ENCODE measurements at regions not wholly inside any gene's neighbourhood (a gene's known extent, or its start where the extent isn't known, plus 50 kb on each side); places are given as distances from the start of the nearest gene placed in this dataset.

- no peak for DNase-seq
Observed at GRCh38 chr4:180805101-180805500, 1438.1 kb upstream of the TENM3 start.

DNA sequence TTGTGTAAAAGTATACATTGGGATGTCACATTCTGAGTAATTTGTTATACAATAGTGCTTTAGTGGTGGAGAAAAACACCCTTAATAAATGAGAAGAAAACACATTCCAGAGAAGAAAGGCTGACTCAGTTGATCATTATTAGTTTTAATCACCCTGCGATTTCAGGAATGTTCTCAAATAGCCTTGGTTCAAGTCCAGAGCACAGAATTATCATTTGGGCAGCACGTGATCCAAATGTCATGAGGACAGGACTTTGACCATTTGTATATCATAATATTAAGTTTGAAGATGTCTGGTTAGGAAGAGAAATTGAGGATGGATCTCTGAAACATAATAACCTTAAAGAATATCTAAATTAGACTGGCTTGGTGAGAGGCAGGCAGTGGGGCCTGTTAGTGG lies 1434.3 kb upstream of the TENM3 start:
- DNase-seq = no peak

DNA sequence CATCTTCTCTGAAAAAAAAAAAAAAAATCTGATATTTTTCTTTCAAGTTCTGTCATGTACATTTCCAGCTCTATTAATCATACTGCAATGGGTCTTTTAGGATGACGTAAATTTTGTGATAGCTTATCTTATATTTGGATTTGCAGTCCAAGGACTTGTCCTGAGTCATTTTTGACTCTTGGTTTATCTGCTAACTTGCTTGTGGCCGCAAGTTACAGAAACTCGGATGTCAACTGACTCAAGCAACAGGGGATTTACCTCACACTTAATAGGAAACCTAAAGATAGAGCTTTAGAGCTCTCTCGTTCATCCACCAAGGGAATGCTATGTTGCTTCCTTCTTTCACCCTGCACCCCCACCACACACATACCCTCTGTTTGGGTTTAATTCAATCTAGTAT lies 1433.8 kb upstream of the TENM3 start:
- DNase-seq = no peak

- DNase-seq = no peak
Observed at GRCh38 chr4:180810581-180810980, 1432.6 kb upstream of the TENM3 start.

DNA sequence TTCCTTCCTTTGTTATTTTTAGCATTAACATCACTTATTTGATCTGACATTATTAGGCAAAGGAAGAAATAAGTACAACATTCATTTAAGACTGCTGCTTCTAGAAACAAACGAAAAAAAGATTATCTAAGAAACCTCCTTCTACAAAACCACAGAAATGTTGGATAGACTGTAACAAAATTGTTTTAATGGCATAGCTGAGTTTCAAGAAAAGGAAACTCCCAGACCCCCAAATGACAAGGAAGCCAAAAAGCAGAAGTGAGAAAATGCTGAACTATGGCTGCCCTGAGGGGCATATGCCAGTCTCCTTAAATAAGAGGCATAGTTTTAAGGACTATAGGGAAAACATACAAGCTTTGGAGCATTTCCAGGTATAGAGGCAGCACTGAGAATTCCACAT lies 1431.6 kb upstream of the TENM3 start:
- DNase-seq = no peak

GRCh38 chr4:180812783-180813182 lies 1430.4 kb upstream of the TENM3 start:
- no peak for DNase-seq

DNA sequence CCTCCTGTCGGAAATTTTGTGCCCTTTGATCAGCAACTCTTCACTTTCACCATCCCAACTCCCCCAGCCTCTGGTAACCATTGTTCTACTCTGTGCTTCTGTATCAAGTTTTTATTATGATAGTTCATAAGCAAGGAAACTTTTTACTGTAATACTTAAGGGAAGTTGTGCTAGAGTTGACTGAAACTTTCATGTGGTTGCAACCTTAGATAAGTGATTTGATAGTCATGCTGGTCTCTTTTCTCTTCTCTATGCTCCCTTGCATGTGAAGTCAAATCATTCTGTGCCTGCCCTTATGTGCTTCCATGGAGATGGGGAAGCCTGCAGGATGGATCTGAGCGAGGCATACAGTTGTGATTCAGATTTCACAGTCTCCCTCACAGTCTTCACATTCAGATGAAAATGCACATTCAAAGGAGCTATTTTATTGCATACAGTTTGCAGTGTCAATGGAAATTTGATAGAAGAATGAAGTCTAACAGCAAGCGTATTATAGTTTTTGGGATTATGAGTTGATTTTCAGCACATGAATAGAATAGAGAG lies 1428.3 kb upstream of the TENM3 start:
- DNase-seq = no peak

- DNase-seq = no peak
Observed at GRCh38 chr4:180817529-180817928, 1425.7 kb upstream of the TENM3 start.

DNA sequence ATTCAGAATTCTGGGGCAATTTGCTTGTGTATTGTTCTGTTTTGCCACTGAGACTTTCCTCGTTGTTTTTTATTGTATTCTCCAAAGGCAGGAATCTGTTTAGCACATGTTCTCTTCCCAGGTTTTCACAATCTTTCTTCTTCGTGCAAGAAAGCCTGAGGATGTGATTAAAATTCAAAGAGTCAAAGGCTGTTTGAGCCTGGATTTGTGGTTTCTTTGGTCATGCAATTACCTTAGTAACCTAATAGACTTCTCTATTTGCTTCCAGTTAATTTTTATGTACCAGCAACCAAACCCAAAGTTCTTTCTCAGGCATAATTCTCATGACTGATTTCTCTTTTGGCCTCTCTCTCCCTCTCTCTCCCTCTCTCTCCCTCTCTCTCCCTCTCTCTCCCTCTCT lies 1420.1 kb upstream of the TENM3 start:
- DNase-seq = no peak

GRCh38 chr4:180827232-180828009 lies 1415.8 kb upstream of the TENM3 start:
- no peak for DNase-seq

- no peak for DNase-seq
Observed at GRCh38 chr4:180828455-180829018, 1414.7 kb upstream of the TENM3 start.

GRCh38 chr4:180832073-180832472 lies 1411.1 kb upstream of the TENM3 start:
- no peak for DNase-seq

DNA sequence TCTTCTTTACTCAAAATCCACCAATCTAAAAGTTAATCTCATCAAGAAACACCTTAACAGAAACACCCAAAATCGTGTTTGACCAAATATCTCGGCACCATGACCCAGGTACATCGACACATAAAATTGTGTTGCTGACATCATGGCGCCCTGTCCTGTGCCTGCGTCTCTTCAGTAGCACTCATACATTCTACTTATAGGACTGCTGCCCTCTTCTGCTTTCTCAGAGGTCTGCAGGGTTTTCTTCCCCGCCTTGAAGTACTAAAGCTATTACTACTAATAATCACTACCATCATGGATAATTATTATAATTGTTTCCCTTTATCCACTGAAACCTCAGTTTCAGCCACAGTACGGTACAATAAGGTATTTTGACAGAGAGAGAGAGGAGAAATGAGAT lies 1403.1 kb upstream of the TENM3 start:
- no peak for DNase-seq

DNA sequence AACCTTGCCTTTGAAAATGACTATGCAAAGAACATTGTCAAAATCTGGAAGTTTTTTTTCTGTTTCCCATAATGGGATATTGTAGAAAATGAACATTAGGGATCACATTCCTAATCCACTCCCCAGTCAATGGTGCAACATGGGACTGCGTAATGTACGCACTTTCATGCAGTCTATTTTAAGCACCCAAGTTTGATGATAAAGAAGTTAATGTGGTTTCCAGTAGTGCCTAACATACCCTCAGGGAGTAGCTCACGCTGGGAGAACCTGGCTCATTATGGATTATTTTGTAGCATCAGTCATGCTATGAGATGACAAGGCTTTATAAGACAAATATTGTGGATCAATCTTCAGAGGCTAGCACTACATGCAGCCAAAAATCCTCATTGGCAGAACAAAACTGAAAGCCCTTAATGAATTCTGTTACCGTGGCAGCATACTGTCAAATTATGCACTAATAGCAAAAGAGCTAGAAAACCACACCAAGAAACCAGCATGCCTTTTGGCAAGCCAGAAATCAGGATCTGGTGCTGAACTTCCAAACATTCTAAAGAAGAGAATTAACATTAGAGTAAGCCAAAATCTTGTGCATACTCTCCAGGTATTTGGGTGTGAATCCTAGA lies 1392.8 kb upstream of the TENM3 start:
- DNase-seq = no peak

GRCh38 chr4:180852738-180853137 lies 1390.5 kb upstream of the TENM3 start:
- DNase-seq = no peak

- no peak for DNase-seq
Observed at GRCh38 chr4:180855184-180855583, 1388.0 kb upstream of the TENM3 start.

- no peak for DNase-seq
Observed at GRCh38 chr4:180860089-180860720, 1383.0 kb upstream of the TENM3 start.

- DNase-seq = no peak
Observed at GRCh38 chr4:180861651-180862050, 1381.6 kb upstream of the TENM3 start.

DNA sequence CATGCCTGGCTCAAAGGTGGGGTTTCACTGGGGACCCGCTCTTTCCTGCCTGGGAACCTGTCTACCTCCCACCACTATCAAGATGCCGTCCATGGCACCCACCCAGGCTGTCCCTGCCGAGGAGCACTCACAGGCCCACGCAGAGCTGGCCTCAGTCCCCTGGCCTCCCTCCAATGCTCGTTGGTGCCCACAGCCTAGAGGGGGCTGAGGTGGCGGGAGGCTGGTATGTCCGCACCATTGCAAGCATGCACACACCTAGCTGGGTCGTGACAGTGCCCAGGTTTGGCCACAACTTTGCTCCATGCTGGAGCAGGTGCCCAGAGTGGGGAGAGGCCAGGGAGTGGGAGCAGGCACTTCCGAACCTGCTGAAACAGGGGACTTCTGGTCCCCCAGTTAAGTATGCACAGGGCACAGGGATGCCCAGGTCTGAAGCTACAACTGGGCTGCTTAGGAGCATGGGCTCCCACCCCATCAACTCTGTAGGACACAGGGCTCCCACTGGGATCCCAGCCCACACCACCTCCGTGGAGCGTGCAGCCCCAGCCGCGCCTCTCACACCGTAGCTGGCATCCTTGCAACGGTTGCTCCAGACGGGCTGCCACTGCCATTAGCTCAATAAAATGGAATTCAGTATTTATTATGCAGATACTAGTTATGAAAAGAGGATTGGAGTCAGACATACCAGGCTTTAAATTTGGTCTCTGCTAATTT lies 1376.1 kb upstream of the TENM3 start:
- no peak for DNase-seq

- no peak for DNase-seq
Observed at GRCh38 chr4:180870623-180871022, 1372.6 kb upstream of the TENM3 start.

GRCh38 chr4:180898305-180898704 lies 1344.9 kb upstream of the TENM3 start:
- no peak for DNase-seq

GRCh38 chr4:180900781-180901180 lies 1342.4 kb upstream of the TENM3 start:
- DNase-seq = no peak

GRCh38 chr4:180909279-180909678 lies 1333.9 kb upstream of the TENM3 start:
- no peak for DNase-seq
